ENCODE measurements at regions not wholly inside any gene's neighbourhood (a gene's known extent, or its start where the extent isn't known, plus 50 kb on each side); places are given as distances from the start of the nearest gene placed in this dataset.

DNA sequence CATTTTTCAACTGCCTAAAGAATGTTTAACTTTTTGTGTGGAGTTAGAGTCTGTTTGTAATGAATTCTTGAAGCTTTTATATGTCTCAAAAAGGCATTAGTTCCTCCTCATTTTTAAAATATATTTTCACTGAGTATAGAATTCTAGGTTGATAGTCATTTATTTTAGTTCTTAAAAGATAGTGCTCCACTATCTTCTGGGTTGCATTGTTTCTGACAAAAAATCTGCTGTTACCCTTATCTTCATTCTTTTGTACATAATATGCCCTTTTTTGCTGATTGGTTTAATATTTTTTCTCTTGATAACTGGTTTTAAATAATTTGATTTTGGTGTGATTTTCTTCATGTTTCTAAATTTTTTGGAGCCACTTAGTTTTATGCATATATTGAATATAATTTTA, 754.7 kb upstream of the GYPC start:
- TF ChIP-seq, protein P1, sequence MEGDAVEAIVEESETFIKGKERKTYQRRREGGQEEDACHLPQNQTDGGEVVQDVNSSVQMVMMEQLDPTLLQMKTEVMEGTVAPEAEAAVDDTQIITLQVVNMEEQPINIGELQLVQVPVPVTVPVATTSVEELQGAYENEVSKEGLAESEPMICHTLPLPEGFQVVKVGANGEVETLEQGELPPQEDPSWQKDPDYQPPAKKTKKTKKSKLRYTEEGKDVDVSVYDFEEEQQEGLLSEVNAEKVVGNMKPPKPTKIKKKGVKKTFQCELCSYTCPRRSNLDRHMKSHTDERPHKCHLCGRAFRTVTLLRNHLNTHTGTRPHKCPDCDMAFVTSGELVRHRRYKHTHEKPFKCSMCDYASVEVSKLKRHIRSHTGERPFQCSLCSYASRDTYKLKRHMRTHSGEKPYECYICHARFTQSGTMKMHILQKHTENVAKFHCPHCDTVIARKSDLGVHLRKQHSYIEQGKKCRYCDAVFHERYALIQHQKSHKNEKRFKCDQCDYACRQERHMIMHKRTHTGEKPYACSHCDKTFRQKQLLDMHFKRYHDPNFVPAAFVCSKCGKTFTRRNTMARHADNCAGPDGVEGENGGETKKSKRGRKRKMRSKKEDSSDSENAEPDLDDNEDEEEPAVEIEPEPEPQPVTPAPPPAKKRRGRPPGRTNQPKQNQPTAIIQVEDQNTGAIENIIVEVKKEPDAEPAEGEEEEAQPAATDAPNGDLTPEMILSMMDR (conservative IDR thresholded peaks at IDR 0.05): no peak
- TF ChIP-seq EZH2 (IDR thresholded peaks at IDR 0.05; ENCODE audit: low read depth): no peak

Measured in PC-9 (cell line).